SHP77 treated with DMSO at 0.1 percent for 48 hours (cell line): ENCODE measurements at regions not wholly inside any gene's neighbourhood (a gene's known extent, or its start where the extent isn't known, plus 50 kb on each side); places are given as distances from the start of the nearest gene placed in this dataset.

Source experiments
- DNase-seq: peaks from one replicate; lab custom pipeline; 2025; lab: John Stamatoyannopoulos, UW

DNA sequence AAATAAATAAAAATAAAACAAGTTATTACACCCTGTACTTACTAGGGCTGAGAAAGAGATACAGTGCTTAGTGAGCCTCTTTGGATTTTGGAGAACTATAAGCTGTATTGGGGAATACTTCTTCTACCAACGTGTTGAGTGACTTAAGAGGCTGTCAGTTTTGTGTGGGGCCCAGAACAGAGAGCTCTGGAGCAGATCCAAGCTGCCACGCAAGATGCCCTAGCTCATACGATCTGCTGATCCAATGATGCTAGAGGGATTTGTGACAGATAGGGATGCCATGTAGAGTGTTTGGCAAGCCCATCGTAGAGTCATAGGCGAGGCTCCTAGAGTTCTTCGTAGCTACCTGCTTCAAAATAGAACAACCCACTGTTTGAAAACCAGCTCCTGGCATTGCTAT lies 60.3 kb upstream of the KLF3 start:
- DNase-seq, result no peak

- DNase-seq, result no peak
Observed at GRCh38 chr4:38605181-38605752, 58.7 kb upstream of the KLF3 start.

GRCh38 chr4:38605753-38606586 lies 58.0 kb upstream of the KLF3 start:
- DNase-seq, result no peak

DNA sequence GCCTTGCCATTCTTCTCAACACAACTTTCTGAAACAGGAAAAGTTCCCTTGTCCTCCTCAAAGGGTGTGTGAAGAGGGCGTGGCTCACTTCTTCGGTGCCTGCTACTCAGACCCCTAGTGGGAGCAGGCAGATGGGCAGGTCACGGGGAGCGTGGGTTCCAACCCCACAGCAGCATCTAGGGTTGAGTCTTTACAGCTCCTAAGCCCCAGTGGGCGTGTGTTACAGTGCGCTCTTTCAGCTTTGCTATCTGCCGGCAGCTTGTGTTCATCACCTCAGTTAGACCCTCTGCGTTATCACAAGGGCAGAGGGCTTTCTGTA lies 57.5 kb upstream of the KLF3 start:
- no peak for DNase-seq

DNA sequence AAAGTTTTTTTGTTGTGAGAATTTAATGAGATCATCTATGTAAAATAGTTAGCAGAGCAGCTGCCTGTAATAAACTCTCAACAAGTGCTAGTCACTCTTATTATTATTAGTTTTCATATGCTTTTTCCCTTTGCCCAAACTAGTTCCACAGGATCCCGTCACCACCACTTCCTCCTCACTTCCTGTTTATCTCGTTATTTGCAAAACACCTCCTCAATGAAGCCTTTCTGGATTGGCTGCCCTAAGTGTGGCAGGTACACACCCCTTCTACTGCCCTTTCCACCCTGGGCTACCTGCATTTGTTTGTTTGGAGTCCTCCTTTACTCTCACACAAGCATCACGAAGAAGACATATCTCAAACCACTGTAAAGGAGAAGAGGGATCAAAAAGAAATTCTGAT lies 54.4 kb upstream of the KLF3 start:
- DNase-seq, result no peak

DNA sequence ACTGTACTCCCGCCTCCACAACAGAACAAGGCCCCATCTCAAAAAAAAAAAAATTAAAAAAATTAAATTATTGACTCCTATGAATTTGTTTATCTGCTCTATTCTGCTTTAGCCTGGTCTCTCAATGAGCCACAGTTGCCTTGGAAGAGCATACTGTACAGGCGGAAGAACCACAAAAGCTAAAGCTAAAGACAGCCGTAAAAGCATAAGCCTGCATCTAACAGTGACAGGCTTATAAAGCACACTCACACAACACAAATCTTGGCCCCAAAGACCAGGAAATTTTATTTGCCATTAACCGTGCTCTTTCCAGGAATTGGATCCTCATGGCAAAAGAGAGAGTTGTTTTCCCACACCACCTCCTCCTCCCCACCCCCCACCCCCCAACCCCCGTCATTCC lies 53.5 kb upstream of the KLF3 start:
- DNase-seq, result no peak

DNA sequence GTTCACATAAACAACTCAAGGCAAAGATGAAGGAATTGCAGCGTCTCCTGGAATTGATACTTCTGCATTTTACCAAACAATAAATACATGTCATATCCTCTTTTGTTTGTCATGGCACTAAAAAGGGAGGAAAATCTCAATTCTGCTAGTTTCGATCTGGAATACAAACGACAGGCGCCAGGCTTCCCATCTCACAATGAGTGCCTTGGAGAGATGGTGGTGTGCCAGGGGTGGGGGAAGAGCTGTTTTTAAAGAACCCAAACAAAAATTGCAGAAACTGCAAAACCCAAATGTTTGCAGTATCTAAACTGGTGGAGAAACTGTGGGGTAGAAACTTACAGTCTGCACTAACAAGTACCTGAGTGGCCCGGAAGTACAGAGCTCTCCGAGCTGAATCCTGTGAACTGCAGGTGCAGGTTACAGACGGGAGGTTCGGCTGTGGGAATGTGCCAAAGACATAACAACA lies 53.0 kb upstream of the KLF3 start:
- no peak for DNase-seq

DNA sequence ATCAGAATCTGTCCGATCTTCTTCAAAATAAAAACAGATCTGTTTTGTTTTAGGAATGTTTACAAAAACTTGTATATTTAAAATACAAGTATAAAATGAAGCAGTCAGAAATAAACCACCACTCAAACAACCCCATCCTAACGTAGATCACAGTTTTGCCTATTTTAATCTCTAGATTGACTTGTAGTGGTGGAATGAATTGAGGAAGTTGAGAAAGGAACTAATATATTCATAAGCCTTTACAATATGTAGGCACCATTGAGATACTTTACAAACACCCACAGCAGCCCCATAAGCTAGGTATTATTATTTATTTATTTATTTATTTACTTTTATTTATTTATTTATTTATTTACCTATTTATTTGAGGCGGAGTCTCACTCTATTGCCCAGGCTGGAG lies 52.3 kb upstream of the KLF3 start:
- no peak for DNase-seq

DNA sequence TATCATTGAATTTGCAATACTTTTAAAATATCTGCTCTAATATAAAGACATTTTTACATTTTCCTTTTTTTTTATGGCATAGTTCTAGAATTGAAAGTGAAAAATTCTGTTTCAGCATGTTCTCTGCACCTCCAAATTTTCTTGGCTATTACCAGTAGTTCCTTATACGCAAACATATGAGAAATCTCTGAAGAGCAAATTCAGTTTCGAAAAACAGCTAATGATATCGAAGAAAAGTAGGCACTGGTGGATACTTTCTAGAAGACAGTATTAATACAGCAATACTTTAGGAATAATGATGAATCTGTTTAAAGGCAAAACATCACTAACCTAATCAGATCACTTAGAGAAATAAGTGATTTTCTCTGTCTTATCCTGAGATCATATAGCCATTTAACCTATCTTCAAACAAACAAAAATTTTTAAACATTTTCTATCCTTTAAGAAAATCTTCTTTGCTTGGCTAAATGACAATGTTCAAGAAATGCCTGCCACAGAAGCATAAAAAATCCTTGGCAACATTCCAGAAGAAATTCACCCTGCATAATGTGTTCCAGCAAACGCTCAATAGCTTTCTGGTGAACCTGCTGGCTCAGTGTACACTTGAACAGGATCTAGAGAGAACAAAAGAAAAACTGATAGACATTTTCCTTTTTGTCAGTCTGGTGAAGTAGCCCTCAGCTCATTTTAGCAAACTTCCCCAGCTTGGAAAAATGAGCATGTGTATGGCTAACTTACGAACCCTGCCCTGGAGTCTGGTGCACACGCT lies 51.2 kb upstream of the KLF3 start:
- DNase-seq, result no peak
